SK-N-SH treated with all-trans-retinoic acid at 6 μM for 48 hours (cell line): ENCODE measurements at regions not wholly inside any gene's neighbourhood (a gene's known extent, or its start where the extent isn't known, plus 50 kb on each side); places are given as distances from the start of the nearest gene placed in this dataset.

Source experiments
- ATAC-seq: fragments of 200-7000 bp; cut with Tn5 transposase; 3 replicates; pipeline ENCODE4 v1.9.1; 2020; ENCODE audit warnings: mild to moderate bottlenecking, moderate library complexity
- ARNTL ChIP-seq: fragments of 450-650 bp; formaldehyde crosslinking; IDR thresholded peaks from 2 replicates; pipeline ENCODE4 v1.5.0; 2020; ENCODE audit warnings: low read depth, mild to moderate bottlenecking, moderate library complexity, borderline replicate concordance
- BACH2 ChIP-seq: fragments of 250-450 bp; sonication (Bioruptor Pico); IDR thresholded peaks from 2 replicates; pipeline ENCODE4 v1.9.0; 2021; ENCODE audit warnings: mild to moderate bottlenecking, borderline replicate concordance
- CREB5 ChIP-seq: fragments of 250-450 bp; sonication (Bioruptor Pico); IDR thresholded peaks from 2 replicates; pipeline ENCODE4 v1.5.1; 2020; ENCODE audit warnings: low read depth, mild to moderate bottlenecking, moderate library complexity
- CSRNP3 ChIP-seq: fragments of 250-450 bp; sonication (Bioruptor Pico); IDR thresholded peaks from 2 replicates; pipeline ENCODE4 v1.5.1; 2021; ENCODE audit warnings: mild to moderate bottlenecking, moderate library complexity
- ESRRG ChIP-seq: fragments of 250-450 bp; sonication (Bioruptor Pico); IDR thresholded peaks from 2 replicates; pipeline ENCODE4 v1.6.1; 2021; ENCODE audit warnings: mild to moderate bottlenecking
- GLIS3 ChIP-seq: fragments of 250-450 bp; sonication (Bioruptor Pico); IDR thresholded peaks from 2 replicates; pipeline ENCODE4 v1.5.0; 2020; ENCODE audit warnings: mild to moderate bottlenecking, moderate library complexity
- PATZ1 ChIP-seq: fragments of 250-450 bp; sonication (Bioruptor Pico); IDR thresholded peaks from 2 replicates; pipeline ENCODE4 v1.8.0; 2020; ENCODE audit warnings: mild to moderate bottlenecking, moderate library complexity, borderline replicate concordance
- PPARA ChIP-seq: fragments of 250-450 bp; sonication (Bioruptor Pico); IDR thresholded peaks from 2 replicates; pipeline ENCODE4 v1.5.0; 2020; ENCODE audit warnings: mild to moderate bottlenecking, borderline replicate concordance
- RARB ChIP-seq: fragments of 250-450 bp; sonication (Bioruptor Pico); IDR thresholded peaks from 2 replicates; pipeline ENCODE4 v1.8.0; 2021; ENCODE audit warnings: mild to moderate bottlenecking, moderate library complexity
- SNAI2 ChIP-seq: fragments of 250-450 bp; sonication (Bioruptor Pico); IDR thresholded peaks from 2 replicates; pipeline ENCODE4 v1.5.0; 2020; ENCODE audit warnings: mild to moderate bottlenecking, moderate library complexity
- TCF4 ChIP-seq: fragments of 250-450 bp; sonication (Bioruptor Pico); IDR thresholded peaks from 2 replicates; pipeline ENCODE4 v1.8.0; 2021; ENCODE audit warnings: mild to moderate bottlenecking, moderate library complexity, borderline replicate concordance
- TOX ChIP-seq: fragments of 250-450 bp; sonication (Bioruptor Pico); IDR thresholded peaks from 2 replicates; pipeline ENCODE4 v1.8.0; 2021; ENCODE audit warnings: mild to moderate bottlenecking, moderate library complexity, borderline replicate concordance
- TSHZ2 ChIP-seq: fragments of 250-450 bp; sonication (Bioruptor Pico); IDR thresholded peaks from 2 replicates; pipeline ENCODE4 v1.5.0; 2020; ENCODE audit warnings: mild to moderate bottlenecking, moderate library complexity
- ZC3H10 ChIP-seq: fragments of 250-450 bp; sonication (Bioruptor Pico); IDR thresholded peaks from 2 replicates; pipeline ENCODE4 v1.5.1; 2021; ENCODE audit warnings: mild to moderate bottlenecking, moderate library complexity
- ZFP3 ChIP-seq: fragments of 250-450 bp; sonication (Bioruptor Pico); IDR thresholded peaks from 2 replicates; pipeline ENCODE4 v1.5.0; 2020; ENCODE audit warnings: mild to moderate bottlenecking, moderate library complexity
- ZFP30 ChIP-seq: fragments of 450-650 bp; formaldehyde crosslinking; IDR thresholded peaks from 2 replicates; pipeline ENCODE4 v1.5.0; 2022; ENCODE audit warnings: mild to moderate bottlenecking, moderate library complexity
- ZNF565 ChIP-seq: fragments of 450-650 bp; formaldehyde crosslinking; conservative IDR thresholded peaks from 2 replicates; pipeline ENCODE4 v1.5.0; 2020; ENCODE audit warnings: low read depth, mild to moderate bottlenecking, moderate library complexity
- ZNF70 ChIP-seq: fragments of 450-650 bp; formaldehyde crosslinking; IDR thresholded peaks from 2 replicates; pipeline ENCODE4 v1.5.0; 2020; ENCODE audit warnings: mild to moderate bottlenecking, moderate library complexity
- ZNF8 ChIP-seq: fragments of 450-650 bp; formaldehyde crosslinking; IDR thresholded peaks from 2 replicates; pipeline ENCODE4 v1.5.0; 2020; ENCODE audit warnings: mild to moderate bottlenecking, moderate library complexity

GRCh38 chr2:155363349-155363888 lies 664.9 kb downstream of the KCNJ3 start:
- TF ChIP-seq RARB: no peak
- no peak for TF ChIP-seq TSHZ2 (CRISPR knock-in tag)
- TF ChIP-seq ARNTL (CRISPR knock-in tag): no peak
- ATAC-seq: no peak

- no peak for TF ChIP-seq CSRNP3 (CRISPR knock-in tag)
- no peak for TF ChIP-seq ZFP3 (CRISPR knock-in tag)
- no peak for TF ChIP-seq ZNF565
- no peak for TF ChIP-seq CREB5 (CRISPR knock-in tag)
- no peak for TF ChIP-seq ZNF8 (CRISPR knock-in tag)
- TF ChIP-seq TOX (CRISPR knock-in tag): no peak
- TF ChIP-seq GLIS3 (CRISPR knock-in tag): no peak
- no peak for TF ChIP-seq RARB
- no peak for TF ChIP-seq BACH2 (CRISPR knock-in tag)
- no peak for TF ChIP-seq ZC3H10 (CRISPR knock-in tag)
- no peak for TF ChIP-seq TCF4 (CRISPR knock-in tag)
- no peak for TF ChIP-seq TSHZ2 (CRISPR knock-in tag)
- TF ChIP-seq ZNF70: no peak
- TF ChIP-seq SNAI2 (CRISPR knock-in tag): no peak
- no peak for TF ChIP-seq PPARA (CRISPR knock-in tag)
- no peak for TF ChIP-seq PATZ1 (CRISPR knock-in tag)
- TF ChIP-seq ESRRG (CRISPR knock-in tag): no peak
- TF ChIP-seq ZFP30: no peak
- TF ChIP-seq, all 23 proteins: peak for 0
- ATAC-seq: no peak
Observed at GRCh38 chr2:155357172-155357571, 658.7 kb downstream of the KCNJ3 start.

- no peak for ATAC-seq
- TF ChIP-seq ARNTL (CRISPR knock-in tag): no peak
- no peak for TF ChIP-seq ZC3H10 (CRISPR knock-in tag)
- no peak for TF ChIP-seq ESRRG (CRISPR knock-in tag)
Observed at GRCh38 chr2:155356250-155356649, 657.8 kb downstream of the KCNJ3 start.
